Neural cell (in vitro differentiated cells): ENCODE measurements at regions not wholly inside any gene's neighbourhood (a gene's known extent, or its start where the extent isn't known, plus 50 kb on each side); places are given as distances from the start of the nearest gene placed in this dataset.

Experiments used
- EP300 ChIP-seq: fragments of 450-650 bp; conservative IDR thresholded peaks from 2 replicates; pipeline ENCODE4 v1.6.1; 2014; ENCODE audit warnings: antibody characterized with exemption, mild to moderate bottlenecking, moderate library complexity; ENCODE audit not compliant: poor library complexity, severe bottlenecking
- MXI1 ChIP-seq: fragments of 450-650 bp; conservative IDR thresholded peaks from 2 replicates; pipeline ENCODE4 v1.6.1; 2014; ENCODE audit warnings: antibody characterized with exemption, mild to moderate bottlenecking; ENCODE audit not compliant: poor library complexity, severe bottlenecking
- POLR2AphosphoS5 ChIP-seq: IDR thresholded peaks from 2 replicates; pipeline ENCODE4 v1.6.1; 2012
- REST ChIP-seq: IDR thresholded peaks from 2 replicates; pipeline ENCODE4 v1.6.1; 2012; ENCODE audit warnings: borderline replicate concordance
- SMC3 ChIP-seq: fragments of 450-650 bp; conservative IDR thresholded peaks from 2 replicates; pipeline ENCODE4 v1.6.1; 2014; ENCODE audit warnings: antibody characterized with exemption, mild to moderate bottlenecking, moderate library complexity; ENCODE audit not compliant: poor library complexity
- TAF1 ChIP-seq: IDR thresholded peaks from 2 replicates; pipeline ENCODE4 v1.6.1; 2012; ENCODE audit warnings: low read depth
- TF ChIP-seq, protein P1 (sequence below): fragments of 450-650 bp; IDR thresholded peaks from 2 replicates; pipeline ENCODE4 v1.5.1; 2014; ENCODE audit warnings: antibody characterized with exemption, mild to moderate bottlenecking, moderate library complexity; ENCODE audit not compliant: poor library complexity, severe bottlenecking

- TF ChIP-seq EP300 (no peak), MXI1 (no peak), REST (no peak), POLR2AphosphoS5 (no peak), SMC3 (no peak), TAF1 (no peak)
- TF ChIP-seq, protein P1, sequence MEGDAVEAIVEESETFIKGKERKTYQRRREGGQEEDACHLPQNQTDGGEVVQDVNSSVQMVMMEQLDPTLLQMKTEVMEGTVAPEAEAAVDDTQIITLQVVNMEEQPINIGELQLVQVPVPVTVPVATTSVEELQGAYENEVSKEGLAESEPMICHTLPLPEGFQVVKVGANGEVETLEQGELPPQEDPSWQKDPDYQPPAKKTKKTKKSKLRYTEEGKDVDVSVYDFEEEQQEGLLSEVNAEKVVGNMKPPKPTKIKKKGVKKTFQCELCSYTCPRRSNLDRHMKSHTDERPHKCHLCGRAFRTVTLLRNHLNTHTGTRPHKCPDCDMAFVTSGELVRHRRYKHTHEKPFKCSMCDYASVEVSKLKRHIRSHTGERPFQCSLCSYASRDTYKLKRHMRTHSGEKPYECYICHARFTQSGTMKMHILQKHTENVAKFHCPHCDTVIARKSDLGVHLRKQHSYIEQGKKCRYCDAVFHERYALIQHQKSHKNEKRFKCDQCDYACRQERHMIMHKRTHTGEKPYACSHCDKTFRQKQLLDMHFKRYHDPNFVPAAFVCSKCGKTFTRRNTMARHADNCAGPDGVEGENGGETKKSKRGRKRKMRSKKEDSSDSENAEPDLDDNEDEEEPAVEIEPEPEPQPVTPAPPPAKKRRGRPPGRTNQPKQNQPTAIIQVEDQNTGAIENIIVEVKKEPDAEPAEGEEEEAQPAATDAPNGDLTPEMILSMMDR: no peak
These were observed 659.6 kb downstream of the TMTC2 start for GRCh38 chr12:83346333-83346732.
